ENCODE measurements at regions not wholly inside any gene's neighbourhood (a gene's known extent, or its start where the extent isn't known, plus 50 kb on each side); places are given as distances from the start of the nearest gene placed in this dataset.

- Histone ChIP-seq H3K27me3 (ENCODE audit: control insufficient read depth, insufficient read depth, low read length) (no peaks in the 10 kb centered on the region), H3K9me3 (ENCODE audit: control insufficient read depth, insufficient read depth, low read depth, low read length) (no peaks in the 10 kb centered on the region), H3K36me3 (ENCODE audit: control insufficient read depth, insufficient read depth, low read length) (no peaks in the 10 kb centered on the region), H3K27ac (ENCODE audit: low read length) (no peak overlapping the region), H3K4me1 (ENCODE audit: control insufficient read depth, insufficient read depth, low read length) (no peaks in the 10 kb centered on the region), H3K4me3 (ENCODE audit: low read depth in 2 of 2, low read length in 2 of 2) (no peak overlapping the region)
- in situ Hi-C loops (cut with HindIII; ENCODE audit: low pct_unique_long_range_greater_than_20kb, low sequenced_read_pairs) = no loop called here
- BruUV-seq (replicated peaks) = no TSS peak
- ATAC-seq (no peak), DNase-seq (ENCODE audit: low read depth, low spot score) (no peak)
- TF ChIP-seq SIN3A (IDR thresholded peaks at IDR 0.05; ENCODE audit: borderline replicate concordance, insufficient read depth, low read depth, low read length) (no peak), TCF7L2 (IDR thresholded peaks at IDR 0.05; ENCODE audit: low read depth, low read length) (no peak), REST (IDR thresholded peaks at IDR 0.05; ENCODE audit: insufficient read depth in 1 of 2, low read depth in 2 of 2, low read length in 1 of 2) (no peak), CTCF (IDR thresholded peaks at IDR 0.05) (no peak), POLR2AphosphoS5 (IDR thresholded peaks at IDR 0.05; ENCODE audit: low read depth, low read length) (no peak)
- POLR2A ChIA-PET = no interaction called here
- intact Hi-C loops (cut with micrococcal nuclease; ENCODE audit: unreplicated experiment) = no loop called here
- CTCF ChIA-PET = no interaction called here
Observed at GRCh38 chr14:87149583-87150354, 843.2 kb downstream of the GALC start.

- Histone ChIP-seq H3K36me3 (ENCODE audit: control insufficient read depth, insufficient read depth, low read length) (no peaks in the 10 kb centered on the region), H3K27ac (ENCODE audit: low read length) (no peak overlapping the region), H3K4me3 (ENCODE audit: low read depth in 2 of 2, low read length in 2 of 2) (no peak overlapping the region), H3K4me1 (ENCODE audit: control insufficient read depth, insufficient read depth, low read length) (no peaks in the 10 kb centered on the region), H3K9me3 (ENCODE audit: control insufficient read depth, insufficient read depth, low read depth, low read length) (no peaks in the 10 kb centered on the region), H3K27me3 (ENCODE audit: control insufficient read depth, insufficient read depth, low read length) (no peaks in the 10 kb centered on the region)
- intact Hi-C loops (cut with micrococcal nuclease; ENCODE audit: unreplicated experiment) = no loop called here
- in situ Hi-C loops (cut with HindIII; ENCODE audit: low pct_unique_long_range_greater_than_20kb, low sequenced_read_pairs) = no loop called here
- BruUV-seq (replicated peaks) = no TSS peak
- no peak for ATAC-seq
- DNase-seq (ENCODE audit: low read depth, low spot score) = no peak
- ChIA-PET CTCF (no interaction called here), POLR2A (no interaction called here)
- TF ChIP-seq REST (IDR thresholded peaks at IDR 0.05; ENCODE audit: insufficient read depth in 1 of 2, low read depth in 2 of 2, low read length in 1 of 2) (no peak), SIN3A (IDR thresholded peaks at IDR 0.05; ENCODE audit: borderline replicate concordance, insufficient read depth, low read depth, low read length) (no peak), CTCF (IDR thresholded peaks at IDR 0.05) (no peak), TCF7L2 (IDR thresholded peaks at IDR 0.05; ENCODE audit: low read depth, low read length) (no peak), POLR2AphosphoS5 (IDR thresholded peaks at IDR 0.05; ENCODE audit: low read depth, low read length) (no peak)
Observed at GRCh38 chr14:87148655-87149054, 844.3 kb downstream of the GALC start.

Data from Panc1 (cell line).